GM10266 (cell line): ENCODE measurements at regions not wholly inside any gene's neighbourhood (a gene's known extent, or its start where the extent isn't known, plus 50 kb on each side); places are given as distances from the start of the nearest gene placed in this dataset.

Experiments
- DNase-seq: peaks from one replicate; pipeline ENCODE4 v3.0.0; 2012; ENCODE audit errors: extremely low spot score
- TF ChIP-seq, protein P1 (sequence below): IDR thresholded peaks from 2 replicates; pipeline ENCODE4 v1.5.1; 2012; ENCODE audit warnings: mild to moderate bottlenecking, low read depth; ENCODE audit not compliant: control insufficient read depth, insufficient read depth; ENCODE audit errors: missing control alignments

DNA sequence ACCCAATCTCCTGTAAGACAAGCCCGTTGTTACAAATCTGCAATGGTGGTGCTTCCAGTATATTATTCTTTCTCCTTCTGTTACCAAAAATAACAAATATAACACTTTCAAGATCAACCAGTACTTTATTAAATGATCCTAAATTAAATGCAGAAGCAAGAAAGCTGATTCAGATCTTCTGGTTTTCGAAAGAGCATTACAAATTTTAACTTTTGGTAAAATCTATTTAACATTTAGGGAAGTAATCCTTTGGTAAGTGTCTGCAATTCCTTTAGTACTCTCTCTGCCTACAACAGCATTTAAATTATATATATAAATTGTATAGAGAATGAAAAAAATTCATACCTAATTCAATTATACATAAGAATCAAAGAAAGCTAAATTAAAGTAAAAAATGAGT, 198.6 kb upstream of the HMCN1 start:
- no peak for DNase-seq
- TF ChIP-seq, protein P1, sequence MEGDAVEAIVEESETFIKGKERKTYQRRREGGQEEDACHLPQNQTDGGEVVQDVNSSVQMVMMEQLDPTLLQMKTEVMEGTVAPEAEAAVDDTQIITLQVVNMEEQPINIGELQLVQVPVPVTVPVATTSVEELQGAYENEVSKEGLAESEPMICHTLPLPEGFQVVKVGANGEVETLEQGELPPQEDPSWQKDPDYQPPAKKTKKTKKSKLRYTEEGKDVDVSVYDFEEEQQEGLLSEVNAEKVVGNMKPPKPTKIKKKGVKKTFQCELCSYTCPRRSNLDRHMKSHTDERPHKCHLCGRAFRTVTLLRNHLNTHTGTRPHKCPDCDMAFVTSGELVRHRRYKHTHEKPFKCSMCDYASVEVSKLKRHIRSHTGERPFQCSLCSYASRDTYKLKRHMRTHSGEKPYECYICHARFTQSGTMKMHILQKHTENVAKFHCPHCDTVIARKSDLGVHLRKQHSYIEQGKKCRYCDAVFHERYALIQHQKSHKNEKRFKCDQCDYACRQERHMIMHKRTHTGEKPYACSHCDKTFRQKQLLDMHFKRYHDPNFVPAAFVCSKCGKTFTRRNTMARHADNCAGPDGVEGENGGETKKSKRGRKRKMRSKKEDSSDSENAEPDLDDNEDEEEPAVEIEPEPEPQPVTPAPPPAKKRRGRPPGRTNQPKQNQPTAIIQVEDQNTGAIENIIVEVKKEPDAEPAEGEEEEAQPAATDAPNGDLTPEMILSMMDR = no peak

DNA sequence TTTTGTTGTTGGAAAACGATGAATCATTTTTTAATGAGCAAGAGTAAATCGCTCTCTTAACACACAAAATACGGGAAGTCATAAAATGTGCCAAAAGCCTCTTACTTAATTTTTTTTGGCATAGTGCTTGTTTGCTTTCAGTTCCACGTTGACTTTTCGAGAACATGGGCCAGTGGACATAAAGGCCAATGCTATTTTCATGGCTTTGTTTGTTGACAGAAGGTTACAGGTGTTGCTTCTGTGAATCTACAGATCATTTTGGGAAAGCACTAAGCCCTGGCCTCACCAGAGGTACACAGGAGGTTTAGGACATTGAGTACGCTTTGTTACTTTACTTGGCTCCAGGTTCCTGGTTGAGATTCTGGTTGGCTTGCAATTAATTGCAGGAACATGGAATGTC, 199.4 kb upstream of the HMCN1 start:
- no peak for DNase-seq
- TF ChIP-seq, protein P1 = no peak

DNA sequence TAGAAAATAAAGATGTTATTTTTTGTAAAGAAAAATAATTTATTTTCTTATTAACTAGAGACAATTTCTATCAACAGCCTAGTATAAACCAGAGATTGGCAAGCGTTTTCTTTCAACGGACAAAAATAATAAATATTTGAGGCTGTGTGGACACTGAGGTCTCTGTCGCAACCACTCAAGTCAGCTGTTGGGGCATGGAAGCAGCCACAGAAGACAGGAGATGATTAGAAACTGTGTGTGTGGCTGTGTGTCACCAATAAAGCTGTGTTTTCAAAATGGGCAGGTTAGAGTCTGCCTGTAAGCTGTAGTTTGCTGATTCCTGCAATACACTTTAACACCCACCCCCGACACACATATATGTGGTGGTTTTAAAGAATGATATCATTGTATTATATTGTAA, 200.6 kb upstream of the HMCN1 start:
- DNase-seq = no peak
- TF ChIP-seq, protein P1 = no peak

DNA sequence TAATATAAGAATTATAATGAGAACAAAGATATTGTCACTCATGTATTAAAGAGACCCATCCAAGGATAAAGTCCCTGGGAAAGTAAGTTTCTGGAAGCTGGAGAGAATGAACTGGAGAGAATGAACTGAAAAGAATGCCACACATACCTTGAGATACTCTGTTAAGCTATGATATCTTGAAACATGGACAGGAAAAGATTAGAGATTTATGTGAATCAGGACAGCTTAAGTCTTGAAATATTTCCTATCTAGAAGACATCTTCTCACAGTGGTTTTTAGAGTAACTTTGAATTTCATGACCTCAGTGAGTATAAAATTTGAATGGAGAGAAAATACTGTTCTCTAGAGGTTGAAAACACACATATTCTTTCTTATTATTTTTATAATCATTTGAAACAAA, 201.3 kb upstream of the HMCN1 start:
- no peak for DNase-seq
- TF ChIP-seq, protein P1 = no peak

DNA sequence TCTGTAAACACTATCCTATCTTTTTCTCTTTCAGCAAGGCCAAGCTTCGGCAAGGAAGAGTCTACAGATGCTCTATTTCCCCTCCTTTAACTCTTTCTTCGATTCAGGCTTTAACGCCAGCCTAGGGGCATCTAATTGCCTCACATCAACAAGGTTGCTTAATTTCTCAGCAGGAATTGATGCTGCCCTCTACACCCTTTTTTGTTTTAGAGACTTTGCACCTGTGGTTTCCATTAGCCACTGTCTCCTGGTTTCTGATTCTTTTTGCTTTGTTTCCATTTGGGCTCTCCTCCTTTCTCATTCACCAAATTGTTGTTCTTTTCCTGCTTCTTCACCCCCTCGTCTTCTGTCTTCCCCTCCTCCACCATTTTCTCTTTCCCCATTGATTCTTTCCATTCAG, 202.4 kb upstream of the HMCN1 start:
- TF ChIP-seq, protein P1 = no peak
- no peak for DNase-seq

DNA sequence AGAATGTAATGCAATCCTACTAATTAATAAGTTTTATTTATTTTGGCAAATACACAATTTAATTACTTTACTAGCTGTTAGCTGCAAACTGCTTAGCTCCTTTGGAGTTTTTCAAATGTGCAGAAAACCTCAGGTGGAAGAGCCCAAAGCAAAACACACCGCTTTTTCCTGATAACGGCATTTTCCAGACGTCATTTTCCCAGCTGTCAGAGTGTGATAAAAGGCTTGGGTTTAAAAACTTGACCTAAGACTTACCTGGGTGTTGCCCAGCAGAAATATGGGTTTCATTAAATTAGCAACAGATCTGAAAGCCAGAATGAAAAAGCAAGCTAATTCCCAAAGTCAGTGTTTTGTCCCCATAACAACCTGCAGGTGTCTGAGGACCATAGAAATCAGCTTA, 204.0 kb upstream of the HMCN1 start:
- TF ChIP-seq, protein P1 = no peak
- no peak for DNase-seq

DNA sequence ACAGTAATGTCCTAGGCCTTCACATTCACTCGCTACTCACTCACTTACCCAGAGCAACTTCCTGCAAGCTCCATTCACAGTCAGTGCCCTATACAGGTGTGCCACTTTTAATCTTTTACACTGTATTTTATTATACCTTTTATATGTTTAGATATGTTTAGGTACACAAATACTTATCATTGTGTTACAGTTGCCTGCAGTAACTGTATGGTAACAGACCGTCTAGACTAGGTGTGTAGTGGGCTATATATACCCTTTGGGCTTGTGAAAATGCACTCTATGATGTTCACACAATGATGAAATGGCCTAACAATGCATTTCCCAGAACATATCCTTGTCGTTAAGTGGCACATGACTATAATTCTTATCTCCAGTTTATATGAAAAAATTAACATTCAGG, 204.5 kb upstream of the HMCN1 start:
- TF ChIP-seq, protein P1 = no peak
- DNase-seq = no peak
